UCSD-AML1 (cell line): ENCODE measurements at regions not wholly inside any gene's neighbourhood (a gene's known extent, or its start where the extent isn't known, plus 50 kb on each side); places are given as distances from the start of the nearest gene placed in this dataset.
"Not testable (repeated sequence)": the region's sequence is repeated elsewhere in the genome, so short reads cannot be mapped to it uniquely, and the experiment has no call there.

Source experiments
- DNase-seq: peaks from one replicate; lab custom pipeline; 2025; ENCODE audit not compliant: unreplicated experiment; lab: John Stamatoyannopoulos, UW

DNA sequence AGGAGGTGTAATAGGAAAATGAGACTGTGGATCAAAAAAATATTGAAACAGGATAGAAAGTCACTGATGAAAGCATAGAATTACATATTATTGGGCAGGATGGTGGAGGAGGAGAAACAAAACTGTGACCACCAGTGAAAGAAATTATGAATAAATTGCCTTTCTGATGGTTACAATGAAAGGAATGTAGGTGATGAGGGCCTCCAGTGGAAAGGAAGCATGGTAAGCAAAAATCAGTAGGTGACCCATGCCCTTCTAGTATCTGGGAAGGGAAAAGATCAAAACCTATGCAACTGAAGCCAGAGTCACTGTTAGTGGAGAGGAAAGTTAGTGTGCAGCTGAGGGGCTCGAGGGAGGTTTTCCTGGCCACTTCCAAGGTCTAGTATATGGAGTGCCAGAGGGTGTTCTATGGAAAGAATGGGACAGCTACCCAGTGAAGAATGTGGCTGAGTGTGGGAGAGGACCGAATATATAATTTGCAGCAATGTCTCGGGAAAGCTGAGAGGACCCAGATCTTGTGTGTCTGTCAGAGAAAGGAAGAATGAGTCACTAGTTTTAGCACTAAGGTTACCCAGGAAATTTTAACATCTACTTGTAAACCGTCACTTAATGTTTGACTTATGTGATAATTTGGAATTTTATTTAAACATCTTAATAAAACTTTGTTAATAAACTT, 146.2 kb downstream of the NFKBIZ start:
- no peak for DNase-seq

DNA sequence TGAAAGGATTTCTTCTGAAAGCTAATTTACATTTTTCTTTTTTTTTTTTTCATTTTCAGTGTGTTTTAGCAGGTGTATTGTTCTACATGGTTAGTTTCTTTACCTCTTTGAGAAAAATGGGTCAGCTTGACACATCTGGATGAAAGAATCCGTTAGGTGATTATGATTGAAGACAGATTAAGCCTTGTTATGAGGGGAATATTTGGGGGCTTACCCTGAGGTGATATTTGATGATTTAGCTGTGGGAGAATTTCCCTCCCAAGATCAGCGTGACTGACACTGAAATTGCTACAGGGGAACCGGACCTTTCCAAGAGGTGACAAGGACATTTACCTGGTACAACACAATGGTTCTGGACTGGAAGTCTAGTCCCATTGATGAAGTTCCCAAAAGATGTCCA, 147.5 kb downstream of the NFKBIZ start:
- DNase-seq, result no peak

- no peak for DNase-seq
Observed at GRCh38 chr3:101998256-101998926, 149.1 kb downstream of the NFKBIZ start.

DNA sequence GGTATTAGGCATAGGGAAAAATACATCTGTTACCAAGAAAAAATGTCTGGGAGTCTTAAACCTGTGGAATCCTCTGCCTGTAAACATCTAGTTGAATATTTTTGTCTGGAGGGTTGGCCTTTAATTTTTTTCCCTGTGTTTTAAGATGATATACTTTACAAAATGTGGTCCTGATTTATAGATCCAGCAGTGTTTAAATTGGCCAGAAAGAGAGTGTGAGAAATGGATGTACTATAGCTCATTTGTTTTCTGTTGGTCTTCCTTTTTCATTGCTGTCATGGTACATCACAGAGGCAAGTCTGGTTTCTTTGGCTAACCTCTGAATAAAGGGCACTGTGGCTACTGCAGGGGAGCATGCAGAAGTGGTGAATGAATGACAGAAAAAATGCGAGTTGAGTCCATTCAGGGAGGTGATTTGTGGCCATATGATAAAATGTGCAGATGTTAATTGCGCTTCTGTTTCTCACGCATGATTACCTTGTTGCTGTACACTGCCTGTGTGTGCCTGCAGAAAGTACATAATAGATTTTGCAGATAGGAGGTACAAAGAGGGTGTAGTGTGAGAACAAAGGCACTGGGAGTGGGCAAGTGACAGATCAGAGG, 150.0 kb downstream of the NFKBIZ start:
- no peak for DNase-seq

GRCh38 chr3:102000620-102001209, 151.4 kb downstream of the NFKBIZ start:
- no peak for DNase-seq

- DNase-seq, result no peak
Observed at GRCh38 chr3:102002056-102002455, 152.7 kb downstream of the NFKBIZ start.

DNA sequence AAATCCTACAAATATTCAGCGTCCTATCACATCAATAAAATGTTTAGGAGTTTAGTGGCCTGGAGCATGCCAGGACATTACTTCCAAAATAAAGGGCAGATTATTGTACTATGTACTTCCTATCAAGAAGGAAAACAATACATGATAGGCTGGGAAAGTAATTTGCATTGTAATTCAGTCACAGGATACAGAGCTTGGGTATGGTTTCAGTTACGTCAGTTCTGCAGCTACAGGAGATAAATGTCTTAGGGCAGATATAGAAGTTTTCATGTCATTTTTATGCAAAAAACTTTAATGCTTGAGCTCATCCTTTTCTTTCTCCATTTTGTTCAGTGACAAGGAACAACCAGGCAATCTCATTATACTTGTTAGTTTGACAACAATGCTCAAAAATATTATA, 155.2 kb downstream of the NFKBIZ start:
- DNase-seq, result no peak

GRCh38 chr3:102005551-102005950, 156.2 kb downstream of the NFKBIZ start:
- DNase-seq, result no peak

DNA sequence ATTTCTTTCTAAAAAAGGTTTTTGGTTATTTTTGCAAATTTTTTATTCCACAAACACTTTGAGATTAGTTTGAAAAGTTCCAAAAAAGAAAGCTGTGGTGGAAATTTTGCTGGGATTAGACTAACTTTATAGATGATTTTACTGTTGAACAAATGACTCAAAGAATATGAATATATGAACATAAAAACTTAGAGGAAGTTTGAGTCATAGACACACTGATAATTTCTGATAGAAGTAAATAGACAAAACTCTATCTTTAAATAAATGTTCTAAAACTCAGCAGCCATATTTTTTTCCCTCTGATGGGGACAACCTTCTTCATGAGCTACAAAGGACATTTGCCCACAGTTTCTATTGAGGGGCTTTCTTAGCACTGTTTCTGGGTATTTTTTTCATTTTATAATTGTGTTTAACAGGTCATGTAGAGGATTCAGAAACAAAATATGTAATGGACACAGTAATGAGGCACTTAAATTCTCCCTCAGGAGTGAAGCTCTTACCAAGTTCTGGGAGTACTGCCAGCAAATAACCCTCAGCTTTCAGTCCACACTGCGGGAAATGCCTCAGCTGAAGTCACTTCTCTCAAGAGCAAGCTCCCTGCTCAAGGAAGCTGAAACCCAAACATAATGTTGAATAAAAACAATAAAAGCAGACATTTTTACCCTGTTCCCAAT, 157.6 kb downstream of the NFKBIZ start:
- no peak for DNase-seq

GRCh38 chr3:102008436-102008835, 159.1 kb downstream of the NFKBIZ start:
- not testable (repeated sequence) for DNase-seq

DNA sequence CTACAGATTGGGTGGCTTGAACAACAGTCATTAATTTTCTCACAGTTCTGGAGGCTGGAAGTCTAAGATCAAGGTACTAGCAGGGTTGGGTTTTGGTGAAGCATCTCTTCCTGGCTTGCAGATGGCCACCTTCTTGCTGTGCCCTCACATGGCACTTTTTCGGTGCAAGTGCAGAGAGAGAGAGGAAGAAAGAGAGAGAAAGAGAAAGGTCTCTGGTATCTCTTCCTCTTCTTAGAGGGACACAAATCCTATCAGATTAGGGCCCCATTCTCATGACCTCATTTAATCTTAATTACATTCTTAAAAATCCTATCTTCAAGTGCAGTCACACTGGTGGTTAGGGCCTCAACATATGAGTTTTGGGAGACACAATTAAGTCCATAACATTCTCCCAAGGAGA, 167.1 kb downstream of the NFKBIZ start:
- DNase-seq, result no peak

GRCh38 chr3:102017784-102018183, 168.5 kb downstream of the NFKBIZ start:
- DNase-seq, result no peak

- DNase-seq, result no peak
Observed at GRCh38 chr3:102018551-102018950, 169.2 kb downstream of the NFKBIZ start.

- DNase-seq, result no peak
Observed at GRCh38 chr3:102020735-102021134, 171.4 kb downstream of the NFKBIZ start.

DNA sequence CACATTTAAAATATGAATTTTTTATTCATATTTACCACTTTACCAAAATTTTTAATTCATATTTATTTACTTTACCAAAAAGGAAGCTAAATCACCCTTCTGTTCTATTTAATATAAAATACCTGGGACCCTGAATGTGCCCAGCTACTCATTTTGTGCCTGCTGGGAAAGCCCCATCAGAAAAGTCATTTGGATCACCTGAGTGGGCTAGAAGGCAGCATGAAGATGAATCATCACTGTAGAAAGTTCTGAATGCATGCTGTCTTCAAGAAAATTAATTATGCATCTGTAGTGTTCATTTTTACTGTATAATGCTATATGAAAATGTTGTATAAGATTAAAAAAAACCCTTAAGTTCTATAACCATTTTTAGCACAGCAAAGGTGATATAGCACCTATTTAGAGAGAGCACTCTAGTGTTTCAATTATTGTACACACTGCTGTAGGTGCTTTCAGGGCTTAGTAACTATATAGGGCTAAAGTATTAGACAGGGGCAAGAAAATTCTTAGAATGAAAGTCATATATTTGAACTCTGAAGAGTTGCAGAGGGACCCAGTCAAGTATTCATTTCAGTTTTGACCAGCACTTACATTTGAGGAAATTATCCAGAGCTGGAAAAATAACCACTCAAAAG, 175.1 kb downstream of the NFKBIZ start:
- DNase-seq, result no peak

GRCh38 chr3:102025606-102026270, 176.4 kb downstream of the NFKBIZ start:
- no peak for DNase-seq

- no peak for DNase-seq
Observed at GRCh38 chr3:102026656-102027055, 177.3 kb downstream of the NFKBIZ start.

- no peak for DNase-seq
Observed at GRCh38 chr3:102030661-102031060, 181.3 kb downstream of the NFKBIZ start.

GRCh38 chr3:102031834-102032233, 182.5 kb downstream of the NFKBIZ start:
- DNase-seq, result no peak
